HCT116 (cell line): ENCODE measurements at regions not wholly inside any gene's neighbourhood (a gene's known extent, or its start where the extent isn't known, plus 50 kb on each side); places are given as distances from the start of the nearest gene placed in this dataset.
A peak's percentile ranks its signal among the peaks of the same experiment; 100 is the strongest.
"Not testable (repeated sequence)": the region's sequence is repeated elsewhere in the genome, so short reads cannot be mapped to it uniquely, and the experiment has no call there.

Experiments
- ATAC-seq: fragments of 200-7000 bp; cut with Tn5 transposase; 2 replicates; pipeline ENCODE4 v1.9.1; 2020; ENCODE audit warnings: mild to moderate bottlenecking, moderate library complexity
- BruUV-seq: library from RNA; stranded (reverse); fragments of 400-500 nt; replicated peaks from 2 replicates; lab custom pipeline; 2021; lab: Mats Ljungman, UMichigan
- CTCF ChIA-PET: fragments of 300-600 bp; sonication (Branson Sonifier 250); formaldehyde crosslinking; loops from one replicate; lab custom pipeline; 2021; ENCODE audit warnings: antibody characterized with exemption; lab: Charles Lee
- POLR2A ChIA-PET: fragments of 300-600, 350-600 bp; sonication (Branson Sonifier 250); formaldehyde crosslinking; loops from one replicate; lab custom pipeline; 2021; ENCODE audit warnings: antibody characterized with exemption; lab: Charles Lee
- RAD21 ChIA-PET, 2 experiments: fragments of 300-600 bp; sonication (Branson Sonifier 250); formaldehyde crosslinking; loops; one replicate each; lab custom pipeline; 2023; ENCODE audit warnings: low total read pairs in 2 of 2; ENCODE audit not compliant: uncharacterized antibody in 2 of 2, unreplicated experiment in 2 of 2, low non-redundant PET in 1 of 2; lab: Charles Lee
- DNase-seq: peaks from one replicate; pipeline ENCODE4 v3.0.0-alpha.2; 2010; ENCODE audit warnings: low read depth, low spot score
- H2AFZ ChIP-seq: fragments of 200-600 bp; shearing (Covaris generic), sonication (generic); 2 replicates; pipeline ENCODE4 v1.6.1; 2017; ENCODE audit warnings: low read depth, mixed run types, mixed read lengths, antibody characterized with exemption, low read length; ENCODE audit not compliant: poor library complexity, severe bottlenecking
- H3K27ac ChIP-seq: 2 replicates; pipeline ENCODE4 v1.5.1; 2012; ENCODE audit warnings: low read depth, low read length
- H3K27me3 ChIP-seq: fragments of 200-600 bp; sonication (generic); 2 replicates; pipeline ENCODE4 v1.6.1; 2016; ENCODE audit warnings: mixed run types, low read length, mixed read lengths; ENCODE audit not compliant: insufficient read depth
- H3K36me3 ChIP-seq, 2 experiments: fragments of 200-500 bp in 1 of 2; fragments of 200-600 bp in 1 of 2; sonication (Bioruptor generic) in 1 of 2; sonication (generic) in 1 of 2; 2 replicates each; pipeline versions ENCODE4 v1.5.1 to v1.6.1; 2014 to 2016; ENCODE audit warnings: low read length in 2 of 2, inconsistent platforms in 1 of 2, mixed read lengths in 1 of 2, mixed run types in 1 of 2; ENCODE audit not compliant: insufficient read depth in 2 of 2, control insufficient read depth in 1 of 2
- H3K4me1 ChIP-seq, 2 experiments: fragments of 200-600 bp in 1 of 2; sonication (generic) in 1 of 2; 2 replicates each; pipeline versions ENCODE4 v1.5.1 to v1.6.1; 2012 to 2017; ENCODE audit warnings: low read length in 2 of 2, inconsistent platforms in 1 of 2, mild to moderate bottlenecking in 1 of 2, mixed read lengths in 1 of 2, mixed run types in 1 of 2, moderate library complexity in 1 of 2; ENCODE audit not compliant: insufficient read depth in 2 of 2, control insufficient read depth in 1 of 2
- H3K4me2 ChIP-seq: fragments of 200-600 bp; sonication (generic); 2 replicates; pipeline ENCODE4 v1.6.1; 2017; ENCODE audit warnings: mixed run types, low read length, mixed read lengths
- H3K4me3 ChIP-seq, 2 experiments: fragments of 200-600 bp in 1 of 2; sonication (generic) in 1 of 2; replicated peaks in 1 of 2; 2 replicates each; pipeline ENCODE4 v1.5.1; 2011 to 2016; ENCODE audit warnings: low read length in 2 of 2, control low read depth in 1 of 2, low read depth in 1 of 2, mild to moderate bottlenecking in 1 of 2, mixed read lengths in 1 of 2, mixed run types in 1 of 2
- H3K79me2 ChIP-seq: fragments of 200-600 bp; sonication (generic); 2 replicates; pipeline ENCODE4 v1.6.1; 2017; ENCODE audit warnings: mild to moderate bottlenecking, mixed run types, low read length, moderate library complexity, mixed read lengths; ENCODE audit not compliant: insufficient read depth
- H3K9ac ChIP-seq: fragments of 200-600 bp; sonication (generic); 2 replicates; pipeline ENCODE4 v1.6.1; 2016; ENCODE audit warnings: low read length, mixed read lengths
- H3K9me2 ChIP-seq: fragments of 200-600 bp; sonication (generic), shearing (Covaris generic); 2 replicates; pipeline ENCODE4 v1.6.1; 2017; ENCODE audit warnings: mixed run types, mild to moderate bottlenecking, moderate library complexity; ENCODE audit not compliant: insufficient read depth
- H3K9me3 ChIP-seq, 2 experiments: fragments of 200-500 bp in 1 of 2; fragments of 200-600 bp in 1 of 2; sonication (Bioruptor generic) in 1 of 2; sonication (generic) in 1 of 2; 2 replicates each; pipeline ENCODE4 v1.6.1; 2014 to 2017; ENCODE audit warnings: low read length in 2 of 2, mixed read lengths in 2 of 2, inconsistent platforms in 1 of 2, low read depth in 1 of 2, mild to moderate bottlenecking in 1 of 2, mixed run types in 1 of 2, moderate library complexity in 1 of 2; ENCODE audit not compliant: control insufficient read depth in 1 of 2, insufficient read depth in 1 of 2
- H4K20me1 ChIP-seq: fragments of 200-600 bp; sonication (generic), shearing (Covaris generic); 2 replicates; pipeline ENCODE4 v1.6.1; 2017; ENCODE audit warnings: mixed run types, mild to moderate bottlenecking, moderate library complexity; ENCODE audit not compliant: insufficient read depth
- JUND ChIP-seq: IDR thresholded peaks from 2 replicates; pipeline ENCODE4 v1.6.1; 2012
- RAD21 ChIP-seq: IDR thresholded peaks from 2 replicates; pipeline ENCODE4 v1.6.1; 2012; ENCODE audit warnings: low read depth, mild to moderate bottlenecking
- ZNF274 ChIP-seq: fragments of 200-500 bp; sonication (Bioruptor generic); IDR thresholded peaks from 2 replicates; pipeline ENCODE4 v1.6.1; 2014; ENCODE audit warnings: mild to moderate bottlenecking, low read depth, low read length, inconsistent platforms
- intact Hi-C: fragments of 100-400 bp; cut with micrococcal nuclease; formaldehyde crosslinking; loops from 2 replicates; pipeline ENCODE4 v1.10.0; 2022
- TF ChIP-seq, protein P1 (sequence below), 3 experiments: fragments of 200-600 bp in 1 of 3; sonication (generic) in 1 of 3; IDR thresholded peaks in 2 of 3; conservative IDR thresholded peaks in 1 of 3; 2 replicates each; pipeline ENCODE4 v1.5.1; 2012 to 2017; ENCODE audit warnings: low read depth in 2 of 3, low read length in 2 of 3, antibody characterized with exemption in 1 of 3, borderline replicate concordance in 1 of 3, control low read depth in 1 of 3, mild to moderate bottlenecking in 1 of 3, mixed read lengths in 1 of 3, mixed run types in 1 of 3, moderate library complexity in 1 of 3; ENCODE audit not compliant: insufficient read depth in 1 of 3

DNA sequence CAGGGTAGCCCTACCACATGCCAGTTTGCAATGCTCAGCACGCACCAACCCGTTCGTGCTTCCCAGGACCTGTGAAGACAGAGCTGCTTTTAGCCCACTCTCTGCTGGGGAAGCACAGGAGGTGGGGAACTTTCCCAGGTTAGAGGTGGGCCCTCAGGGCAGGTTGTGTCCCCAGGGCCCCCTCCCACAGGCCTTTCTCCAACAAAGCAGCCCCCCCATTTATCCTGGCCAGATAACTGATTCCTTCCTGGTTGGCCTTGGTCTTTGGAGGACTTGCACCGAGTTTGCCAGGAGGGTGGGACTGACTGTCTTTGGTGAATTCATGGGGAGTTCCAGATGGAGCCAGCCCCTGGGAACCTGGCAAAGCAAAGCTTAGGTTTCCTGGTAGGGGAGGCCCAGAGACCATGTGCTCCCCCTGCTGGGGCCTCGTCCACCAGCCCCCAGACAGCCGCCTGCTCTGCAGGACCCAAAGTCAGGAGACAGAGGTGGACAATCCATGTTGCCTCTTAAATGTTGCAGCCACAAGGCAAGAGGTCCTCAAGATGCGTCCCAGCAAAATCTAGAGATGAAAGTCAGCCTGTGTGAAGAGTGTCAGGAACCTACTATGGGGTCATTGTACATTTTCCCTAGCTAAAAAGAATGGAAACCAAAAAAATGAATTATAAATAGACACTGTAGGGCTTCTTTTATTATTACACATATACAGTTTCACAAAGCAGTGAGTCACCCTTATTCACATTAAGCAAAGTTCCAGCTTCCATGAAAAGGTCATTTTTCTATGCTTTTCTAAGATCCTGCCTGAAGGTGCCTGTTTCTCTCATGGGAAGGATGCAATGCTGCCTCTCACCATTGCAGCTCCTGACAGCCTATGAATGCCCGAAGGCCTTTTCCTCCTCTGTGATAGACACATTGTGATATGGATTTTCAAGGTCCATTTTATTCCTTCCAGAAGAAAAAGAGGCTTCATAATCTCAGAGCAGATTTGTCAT, 497.8 kb downstream of the PREX1 start:
- BruUV-seq = no TSS peak
- Histone ChIP-seq H2AFZ (no peak overlapping the region), H3K9me3 (no peaks in the 10 kb centered on the region), H3K27ac (no peak overlapping the region), H3K4me3 (no peak overlapping the region), H3K4me2 (no peak overlapping the region)
- CTCF ChIA-PET = no interaction called here
- POLR2A ChIA-PET = no interaction called here
- ATAC-seq = peak; percentile 75
- TF ChIP-seq ZNF274 (no peak), RAD21 (peak; percentile 33)
- TF ChIP-seq, protein P1, sequence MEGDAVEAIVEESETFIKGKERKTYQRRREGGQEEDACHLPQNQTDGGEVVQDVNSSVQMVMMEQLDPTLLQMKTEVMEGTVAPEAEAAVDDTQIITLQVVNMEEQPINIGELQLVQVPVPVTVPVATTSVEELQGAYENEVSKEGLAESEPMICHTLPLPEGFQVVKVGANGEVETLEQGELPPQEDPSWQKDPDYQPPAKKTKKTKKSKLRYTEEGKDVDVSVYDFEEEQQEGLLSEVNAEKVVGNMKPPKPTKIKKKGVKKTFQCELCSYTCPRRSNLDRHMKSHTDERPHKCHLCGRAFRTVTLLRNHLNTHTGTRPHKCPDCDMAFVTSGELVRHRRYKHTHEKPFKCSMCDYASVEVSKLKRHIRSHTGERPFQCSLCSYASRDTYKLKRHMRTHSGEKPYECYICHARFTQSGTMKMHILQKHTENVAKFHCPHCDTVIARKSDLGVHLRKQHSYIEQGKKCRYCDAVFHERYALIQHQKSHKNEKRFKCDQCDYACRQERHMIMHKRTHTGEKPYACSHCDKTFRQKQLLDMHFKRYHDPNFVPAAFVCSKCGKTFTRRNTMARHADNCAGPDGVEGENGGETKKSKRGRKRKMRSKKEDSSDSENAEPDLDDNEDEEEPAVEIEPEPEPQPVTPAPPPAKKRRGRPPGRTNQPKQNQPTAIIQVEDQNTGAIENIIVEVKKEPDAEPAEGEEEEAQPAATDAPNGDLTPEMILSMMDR (IDR thresholded peaks at IDR 0.05 in 2 of 3, conservative IDR thresholded peaks at IDR 0.05 in 1 of 3; ENCODE audit: borderline replicate concordance in 1 of 3, insufficient read depth in 1 of 3, low read depth in 2 of 3, low read length in 2 of 3) = peak in 2 of 3 experiments; percentile 27 to 40; a peak in 3 of 6 replicates
- TF ChIP-seq, all 23 proteins: peak for 2
- peaks cover 44% of the 10 kb centered on the region for H3K27me3 ChIP-seq
- H3K36me3 ChIP-seq = no peaks in the 10 kb centered on the region
- no peak overlapping the region for H3K9ac ChIP-seq
- no peaks in the 10 kb centered on the region for H3K79me2 ChIP-seq
- intact Hi-C loops = no loop called here
- no peaks in the 10 kb centered on the region for H3K9me2 ChIP-seq
- no peak for DNase-seq
- RAD21 ChIA-PET = no interaction called here
- no peaks in the 10 kb centered on the region for H4K20me1 ChIP-seq
- no peaks in the 10 kb centered on the region for H3K4me1 ChIP-seq

DNA sequence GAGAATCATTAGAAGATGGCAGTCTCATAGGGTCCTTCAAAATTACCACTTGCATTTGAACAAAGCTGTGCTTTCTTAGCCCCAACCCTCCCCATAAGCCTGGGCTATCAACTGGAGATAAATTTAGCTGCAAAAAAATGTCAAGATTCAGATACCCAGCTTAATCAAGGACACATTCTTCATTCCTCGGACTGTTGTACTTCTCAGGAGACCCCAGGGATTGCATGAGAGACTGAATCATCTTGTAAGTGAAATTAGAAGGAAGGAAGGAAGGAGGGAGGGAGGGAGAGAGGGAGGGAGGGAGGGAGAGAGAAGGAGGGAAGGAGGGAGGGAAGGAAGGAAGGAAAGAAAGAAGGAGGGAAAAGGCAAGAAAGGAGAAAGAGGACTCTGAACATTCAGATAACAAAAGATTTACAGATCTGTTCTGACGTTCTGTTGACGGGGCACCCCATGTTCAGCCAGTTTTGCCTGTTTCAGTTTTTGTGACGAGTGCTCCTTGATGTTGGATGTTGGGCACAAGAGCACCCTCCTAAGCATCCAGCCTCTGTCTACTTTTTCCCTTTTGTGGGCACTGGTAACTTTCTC, 498.7 kb downstream of the PREX1 start:
- Histone ChIP-seq H3K27ac (no peak overlapping the region), H4K20me1 (no peaks in the 10 kb centered on the region)

DNA sequence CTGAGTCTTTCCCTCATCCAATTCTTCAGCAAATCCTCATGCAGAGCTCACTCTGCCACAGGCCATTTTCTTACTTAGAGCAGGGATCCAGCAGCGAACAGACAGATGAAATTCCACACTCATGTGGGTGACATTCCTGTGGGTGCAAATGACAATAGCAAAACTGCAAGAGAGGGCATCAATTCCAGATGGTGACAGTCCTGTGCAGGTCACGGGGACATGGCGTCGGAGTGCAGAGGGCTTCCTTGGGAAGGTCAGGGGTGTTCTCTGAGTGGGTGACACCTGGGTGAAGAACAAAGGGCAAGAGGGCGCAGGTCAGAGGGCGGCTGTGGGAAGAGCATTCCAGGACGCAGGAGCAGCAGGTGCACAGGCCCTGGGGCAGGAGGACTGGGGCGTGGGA, 500.0 kb downstream of the PREX1 start:
- POLR2A ChIA-PET, H3K27ac ChIP-seq, H3K4me3 ChIP-seq, BruUV-seq, H4K20me1 ChIP-seq, CTCF ChIA-PET, ATAC-seq, H3K9me2 ChIP-seq, H2AFZ ChIP-seq, H3K79me2 ChIP-seq, H3K9ac ChIP-seq, H3K9me3 ChIP-seq, H3K4me2 ChIP-seq, H3K36me3 ChIP-seq, intact Hi-C loops, RAD21 ChIA-PET, H3K4me1 ChIP-seq, DNase-seq: not testable (repeated sequence)
- peaks cover 29% of the 10 kb centered on the region for H3K27me3 ChIP-seq

More for the DNA sequence above, 498.7 kb downstream of the PREX1 start:
- H3K79me2 ChIP-seq = no peaks in the 10 kb centered on the region
- H3K4me1 ChIP-seq = no peaks in the 10 kb centered on the region
- no peak for DNase-seq
- no peak for TF ChIP-seq ZNF274
- TF ChIP-seq JUND = no peak
- ChIA-PET CTCF (no interaction called here), POLR2A (no interaction called here), RAD21 (no interaction called here)
- H3K9ac ChIP-seq = no peak overlapping the region
- intact Hi-C loops = no loop called here
- ATAC-seq = no peak
- no peaks in the 10 kb centered on the region for H3K9me3 ChIP-seq
- no TSS peak for BruUV-seq
- no peak overlapping the region for H3K4me2 ChIP-seq
- H3K36me3 ChIP-seq = no peaks in the 10 kb centered on the region
- H2AFZ ChIP-seq = no peak overlapping the region
- H3K9me2 ChIP-seq = no peaks in the 10 kb centered on the region
- H3K4me3 ChIP-seq = no peak overlapping the region
- H3K27me3 ChIP-seq = peaks cover 42% of the 10 kb centered on the region
